Endodermal cell (in vitro differentiated cells): ENCODE measurements at regions not wholly inside any gene's neighbourhood (a gene's known extent, or its start where the extent isn't known, plus 50 kb on each side); places are given as distances from the start of the nearest gene placed in this dataset.

ENCODE experiments used
- DNase-seq: peaks from one replicate; pipeline ENCODE4 v3.0.0-alpha.2; 2017
- H3K27ac ChIP-seq: 2 replicates; pipeline ENCODE4 v1.5.1; 2013; ENCODE audit warnings: mild to moderate bottlenecking, low read depth, low read length, moderate library complexity
- H3K27me3 ChIP-seq: 2 replicates; pipeline ENCODE4 v1.6.1; 2013; ENCODE audit warnings: mild to moderate bottlenecking, low read length, moderate library complexity; ENCODE audit not compliant: insufficient read depth, control insufficient read depth, poor library complexity, severe bottlenecking
- H3K36me3 ChIP-seq: 2 replicates; pipeline ENCODE4 v1.7.0; 2013; ENCODE audit warnings: mild to moderate bottlenecking, low read length, moderate library complexity; ENCODE audit not compliant: control insufficient read depth, insufficient read depth
- H3K4me1 ChIP-seq: one replicate; pipeline ENCODE4 v1.7.0; 2013; ENCODE audit warnings: low read length; ENCODE audit not compliant: control insufficient read depth, insufficient read depth
- H3K4me3 ChIP-seq: 2 replicates; pipeline ENCODE4 v1.5.1; 2013; ENCODE audit warnings: mild to moderate bottlenecking, low read length, moderate library complexity
- H3K9ac ChIP-seq: 2 replicates; pipeline ENCODE4 v1.6.1; 2013; ENCODE audit warnings: mild to moderate bottlenecking, low read length, moderate library complexity; ENCODE audit not compliant: poor library complexity, severe bottlenecking; ENCODE audit errors: extremely low read depth
- H3K9me3 ChIP-seq: 2 replicates; pipeline ENCODE4 v1.6.1; 2013; ENCODE audit warnings: mild to moderate bottlenecking, low read length, moderate library complexity; ENCODE audit not compliant: control insufficient read depth
- H3K27ac Mint-ChIP-seq: 2 replicates; pipeline ENCODE4 v1.8.0; 2020; ENCODE audit warnings: mixed read lengths
- H3K27me3 Mint-ChIP-seq: 2 replicates; pipeline ENCODE4 v1.8.0; 2021; ENCODE audit warnings: mild to moderate bottlenecking, mixed read lengths; ENCODE audit not compliant: insufficient read depth
- H3K36me3 Mint-ChIP-seq: 2 replicates; pipeline ENCODE4 v1.8.0; 2020; ENCODE audit warnings: low read depth, mixed read lengths
- H3K4me1 Mint-ChIP-seq: 2 replicates; pipeline ENCODE4 v1.8.0; 2020; ENCODE audit warnings: mixed read lengths
- H3K4me3 Mint-ChIP-seq: 2 replicates; pipeline ENCODE4 v1.8.0; 2020; ENCODE audit warnings: mild to moderate bottlenecking, moderate library complexity, mixed read lengths
- H3K9me3 Mint-ChIP-seq: 2 replicates; pipeline ENCODE4 v1.8.0; 2020; ENCODE audit warnings: mild to moderate bottlenecking, mixed read lengths
- CTCF ChIP-seq: fragments of 200-600 bp; sonication (generic); conservative IDR thresholded peaks from 2 replicates; pipeline ENCODE4 v1.5.0; 2021; ENCODE audit warnings: antibody characterized with exemption, mild to moderate bottlenecking
- WGBS, 2 experiments: methylation state at CpG; one replicate each; pipeline versions ENCODE4 v1.1.5 to v1.1.7; 2013; ENCODE audit warnings: missing lambda C conversion rate in 2 of 2, mixed read lengths in 1 of 2; ENCODE audit not compliant: insufficient coverage in 1 of 2, insufficient read length in 1 of 2; 5-methylcytosine and 5-hydroxymethylcytosine counted together

GRCh38 chr2:118430510-118431164 lies 342.4 kb downstream of the INSIG2 start:
- H3K36me3 ChIP-seq: no peaks in the 10 kb centered on the region

GRCh38 chr2:118425191-118425590 lies 336.9 kb downstream of the INSIG2 start:
- H3K4me3 Mint-ChIP-seq: no peak overlapping the region
- WGBS, 2 experiments: 89 to 94% methylated on average over 3 to 5 of the region's 5 CpGs
- no peak overlapping the region for H3K27ac ChIP-seq
- peaks cover 33% of the 10 kb centered on the region for H3K9me3 ChIP-seq
- peaks cover 20% of the 10 kb centered on the region for H3K4me1 Mint-ChIP-seq
- no peak overlapping the region for H3K27ac Mint-ChIP-seq
- no peak overlapping the region for H3K4me3 ChIP-seq
- no peaks in the 10 kb centered on the region for H3K36me3 Mint-ChIP-seq
- no peak overlapping the region for H3K9ac ChIP-seq
- no peak for TF ChIP-seq CTCF
- no peak for DNase-seq
- peaks cover 25% of the 10 kb centered on the region for H3K9me3 Mint-ChIP-seq
- H3K27me3 Mint-ChIP-seq: no peaks in the 10 kb centered on the region
- peaks cover 9% of the 10 kb centered on the region for H3K4me1 ChIP-seq
- H3K27me3 ChIP-seq: no peaks in the 10 kb centered on the region
- H3K36me3 ChIP-seq: no peaks in the 10 kb centered on the region

More at GRCh38 chr2:118430510-118431164, 342.4 kb downstream of the INSIG2 start:
- Histone ChIP-seq H3K9ac (no peak overlapping the region), H3K27me3 (no peaks in the 10 kb centered on the region), H3K27ac (no peak overlapping the region), H3K4me3 (no peak overlapping the region), H3K4me1 (no peaks in the 10 kb centered on the region), H3K9me3 (peaks cover 8% of the 10 kb centered on the region)
- Mint-ChIP-seq H3K9me3 (peaks cover 4% of the 10 kb centered on the region), H3K27me3 (peaks cover 2% of the 10 kb centered on the region), H3K4me3 (no peak overlapping the region), H3K27ac (no peak overlapping the region), H3K36me3 (no peaks in the 10 kb centered on the region), H3K4me1 (no peaks in the 10 kb centered on the region)
- no peak for DNase-seq
- WGBS, 2 experiments: 92 to 100% methylated on average over 1 to 4 of the region's 4 CpGs
- no peak for TF ChIP-seq CTCF

GRCh38 chr2:118423776-118424175 lies 335.5 kb downstream of the INSIG2 start:
- H3K36me3 ChIP-seq: no peaks in the 10 kb centered on the region
- H3K27me3 ChIP-seq: no peaks in the 10 kb centered on the region
- Mint-ChIP-seq H3K4me3 (no peak overlapping the region), H3K4me1 (peaks cover 20% of the 10 kb centered on the region), H3K36me3 (no peaks in the 10 kb centered on the region), H3K27ac (no peak overlapping the region), H3K9me3 (peaks cover 30% of the 10 kb centered on the region), H3K27me3 (peaks cover 2% of the 10 kb centered on the region)
- peaks cover 34% of the 10 kb centered on the region for H3K9me3 ChIP-seq
- 96 to 97% methylated on average over 4 of the region's 4 CpGs for WGBS, 2 experiments
- no peak for TF ChIP-seq CTCF
- no peak overlapping the region for H3K9ac ChIP-seq
- H3K27ac ChIP-seq: no peak overlapping the region
- peaks cover 9% of the 10 kb centered on the region for H3K4me1 ChIP-seq
- peak overlapping the region; percentile 8 for H3K4me3 ChIP-seq
- no peak for DNase-seq
